ENCODE measurements at regions not wholly inside any gene's neighbourhood (a gene's known extent, or its start where the extent isn't known, plus 50 kb on each side); places are given as distances from the start of the nearest gene placed in this dataset.

- ATAC-seq (no peak), DNase-seq (no peak)
- intact Hi-C loops (cut with DNase I, micrococcal nuclease), result no loop called here
These were observed 82.6 kb upstream of the GLI3 start for GRCh38 chr7:42319631-42320030.

GRCh38 chr7:42315631-42316030 lies 78.6 kb upstream of the GLI3 start:
- intact Hi-C loops (cut with DNase I, micrococcal nuclease), result no loop called here
- DNase-seq, result no peak
- ATAC-seq, result no peak

- DNase-seq (no peak), ATAC-seq (no peak)
- intact Hi-C loops (cut with DNase I, micrococcal nuclease), result no loop called here
These were observed 78.1 kb upstream of the GLI3 start for GRCh38 chr7:42315103-42315502.

GRCh38 chr7:42314696-42315095 lies 77.7 kb upstream of the GLI3 start:
- intact Hi-C loops (cut with DNase I, micrococcal nuclease), result no loop called here
- DNase-seq (no peak), ATAC-seq (no peak)

- no peak for DNase-seq
- ATAC-seq, result no peak
- intact Hi-C loops (cut with DNase I, micrococcal nuclease), result no loop called here
These were observed 74.2 kb upstream of the GLI3 start for GRCh38 chr7:42311195-42311594.

GRCh38 chr7:42292991-42293521 lies 56.0 kb upstream of the GLI3 start:
- intact Hi-C loops (cut with DNase I, micrococcal nuclease), result no loop called here
- no peak for DNase-seq
- ATAC-seq, result no peak

GRCh38 chr7:42289473-42289872 lies 52.5 kb upstream of the GLI3 start:
- no peak for DNase-seq
- ATAC-seq, result no peak
- intact Hi-C loops (cut with DNase I, micrococcal nuclease), result no loop called here
